ENCODE measurements at regions not wholly inside any gene's neighbourhood (a gene's known extent, or its start where the extent isn't known, plus 50 kb on each side); places are given as distances from the start of the nearest gene placed in this dataset.

- ATAC-seq (no peak), DNase-seq (no peak)
- POLR2A ChIA-PET = no interaction called here
- Mint-ChIP-seq H3K9me3 (no peaks in the 10 kb centered on the region), H3K27me3 (peaks cover 7 to 17% (median 13%) of the 10 kb centered on the region in 5 donors), H3K27ac (no peak overlapping the region), H3K36me3 (no peaks in the 10 kb centered on the region), H3K4me1 (peaks cover 0 to 2% (median 0%) of the 10 kb centered on the region in 4 donors), H3K4me3 (no peak overlapping the region)
Measured at GRCh38 chr6:40915165-40915564, 123.9 kb downstream of the UNC5CL start.

GRCh38 chr6:40914005-40914404 lies 125.0 kb downstream of the UNC5CL start:
- H3K4me1 Mint-ChIP-seq = peaks cover 0 to 2% (median 0%) of the 10 kb centered on the region in 4 donors
- H3K27ac Mint-ChIP-seq = no peak overlapping the region
- H3K36me3 Mint-ChIP-seq = no peaks in the 10 kb centered on the region
- POLR2A ChIA-PET = no interaction called here
- DNase-seq (no peak), ATAC-seq (no peak)
- H3K27me3 Mint-ChIP-seq = peaks cover 3 to 13% (median 9%) of the 10 kb centered on the region in 5 donors
- no peak overlapping the region for H3K4me3 Mint-ChIP-seq
- peaks cover 0 to 1% (median 0%) of the 10 kb centered on the region in 9 donors for H3K9me3 Mint-ChIP-seq

- no peaks in the 10 kb centered on the region for H3K36me3 Mint-ChIP-seq
- H3K27ac Mint-ChIP-seq = peak overlapping the region in 1 of 10 donors; percentile 43
- peaks cover 0 to 4% (median 0%) of the 10 kb centered on the region in 9 donors for H3K9me3 Mint-ChIP-seq
- POLR2A ChIA-PET = no interaction called here
- DNase-seq = peak in 4 of 10 donors; percentile 3 to 9 (median 4)
- no peak overlapping the region for H3K4me3 Mint-ChIP-seq
- ATAC-seq = peak in 1 of 2 donors; percentile 30
- peaks cover 0 to 2% (median 0%) of the 10 kb centered on the region in 4 donors for H3K4me1 Mint-ChIP-seq
- peaks cover 0 to 13% (median 4%) of the 10 kb centered on the region in 5 donors for H3K27me3 Mint-ChIP-seq
Measured at GRCh38 chr6:40912158-40912946, 126.7 kb downstream of the UNC5CL start.

- no peaks in the 10 kb centered on the region for H3K36me3 Mint-ChIP-seq
- POLR2A ChIA-PET = no interaction called here
- H3K4me1 Mint-ChIP-seq = peaks cover 0 to 2% (median 0%) of the 10 kb centered on the region in 4 donors
- peaks cover 0 to 4% (median 0%) of the 10 kb centered on the region in 9 donors for H3K9me3 Mint-ChIP-seq
- H3K27me3 Mint-ChIP-seq = peaks cover 0 to 10% (median 5%) of the 10 kb centered on the region in 5 donors
- no peak overlapping the region for H3K4me3 Mint-ChIP-seq
- no peak overlapping the region for H3K27ac Mint-ChIP-seq
- no peak for ATAC-seq
- no peak for DNase-seq
Measured at GRCh38 chr6:40910260-40910893, 128.6 kb downstream of the UNC5CL start.

GRCh38 chr6:40909811-40910210 lies 129.2 kb downstream of the UNC5CL start:
- Mint-ChIP-seq H3K27me3 (peaks cover 3 to 11% (median 6%) of the 10 kb centered on the region in 5 donors), H3K4me1 (peaks cover 0 to 2% (median 0%) of the 10 kb centered on the region in 4 donors), H3K36me3 (peaks cover 0 to 5% (median 0%) of the 10 kb centered on the region in 3 donors), H3K27ac (no peak overlapping the region), H3K9me3 (peaks cover 0 to 5% (median 0%) of the 10 kb centered on the region in 9 donors), H3K4me3 (no peak overlapping the region)
- POLR2A ChIA-PET = no interaction called here
- DNase-seq = no peak
- ATAC-seq = no peak

GRCh38 chr6:40907198-40907701 lies 131.8 kb downstream of the UNC5CL start:
- Mint-ChIP-seq H3K27me3 (peaks cover 5 to 12% (median 8%) of the 10 kb centered on the region in 5 donors), H3K4me1 (peaks cover 0 to 2% (median 0%) of the 10 kb centered on the region in 4 donors), H3K36me3 (peaks cover 0 to 6% (median 0%) of the 10 kb centered on the region in 3 donors), H3K27ac (peak overlapping the region in 1 of 10 donors; percentile 12), H3K9me3 (peaks cover 0 to 5% (median 0%) of the 10 kb centered on the region in 9 donors), H3K4me3 (no peak overlapping the region)
- DNase-seq = no peak
- POLR2A ChIA-PET = no interaction called here
- ATAC-seq = no peak

- POLR2A ChIA-PET = no interaction called here
- Mint-ChIP-seq H3K36me3 (peaks cover 0 to 6% (median 0%) of the 10 kb centered on the region in 3 donors), H3K27me3 (peaks cover 5 to 12% (median 8%) of the 10 kb centered on the region in 5 donors), H3K9me3 (peaks cover 0 to 5% (median 0%) of the 10 kb centered on the region in 9 donors), H3K4me3 (no peak overlapping the region), H3K27ac (no peak overlapping the region), H3K4me1 (no peaks in the 10 kb centered on the region)
- DNase-seq (no peak), ATAC-seq (no peak)
Measured at GRCh38 chr6:40906759-40907158, 132.3 kb downstream of the UNC5CL start.

- Mint-ChIP-seq H3K4me3 (no peak overlapping the region), H3K36me3 (peaks cover 0 to 6% (median 0%) of the 10 kb centered on the region in 3 donors), H3K4me1 (no peaks in the 10 kb centered on the region), H3K27me3 (peaks cover 4 to 12% (median 8%) of the 10 kb centered on the region in 5 donors), H3K27ac (no peak overlapping the region), H3K9me3 (peaks cover 0 to 5% (median 0%) of the 10 kb centered on the region in 9 donors)
- no peak for ATAC-seq
- POLR2A ChIA-PET = no interaction called here
- DNase-seq = no peak
Measured at GRCh38 chr6:40904583-40905194, 134.3 kb downstream of the UNC5CL start.

- Mint-ChIP-seq H3K27ac (no peak overlapping the region), H3K27me3 (peaks cover 2 to 14% (median 7%) of the 10 kb centered on the region in 5 donors), H3K36me3 (peaks cover 0 to 6% (median 0%) of the 10 kb centered on the region in 3 donors), H3K9me3 (peaks cover 0 to 5% (median 0%) of the 10 kb centered on the region in 9 donors), H3K4me3 (no peak overlapping the region), H3K4me1 (no peaks in the 10 kb centered on the region)
- DNase-seq = no peak
- POLR2A ChIA-PET = no interaction called here
- ATAC-seq = no peak
Measured at GRCh38 chr6:40903456-40903855, 135.6 kb downstream of the UNC5CL start.

GRCh38 chr6:40901322-40902055 lies 137.5 kb downstream of the UNC5CL start:
- DNase-seq (no peak), ATAC-seq (no peak)
- Mint-ChIP-seq H3K27me3 (peaks cover 2 to 33% (median 11%) of the 10 kb centered on the region in 5 donors), H3K9me3 (peaks cover 0 to 5% (median 0%) of the 10 kb centered on the region in 9 donors), H3K4me3 (no peak overlapping the region), H3K36me3 (peaks cover 0 to 6% (median 0%) of the 10 kb centered on the region in 3 donors), H3K27ac (no peak overlapping the region), H3K4me1 (no peaks in the 10 kb centered on the region)
- POLR2A ChIA-PET = no interaction called here

- ATAC-seq (no peak), DNase-seq (no peak)
- Mint-ChIP-seq H3K4me3 (no peak overlapping the region), H3K4me1 (no peaks in the 10 kb centered on the region), H3K9me3 (peaks cover 0 to 5% (median 0%) of the 10 kb centered on the region in 9 donors), H3K27ac (no peak overlapping the region), H3K36me3 (peaks cover 0 to 6% (median 0%) of the 10 kb centered on the region in 3 donors), H3K27me3 (peaks cover 2 to 34% (median 11%) of the 10 kb centered on the region in 5 donors)
- POLR2A ChIA-PET = no interaction called here
Measured at GRCh38 chr6:40900791-40901190, 138.2 kb downstream of the UNC5CL start.

GRCh38 chr6:40899684-40900155 lies 139.3 kb downstream of the UNC5CL start:
- ATAC-seq = no peak
- H3K27me3 Mint-ChIP-seq = peaks cover 1 to 41% (median 10%) of the 10 kb centered on the region in 5 donors
- H3K4me1 Mint-ChIP-seq = no peaks in the 10 kb centered on the region
- no peak overlapping the region for H3K4me3 Mint-ChIP-seq
- POLR2A ChIA-PET = no interaction called here
- H3K27ac Mint-ChIP-seq = no peak overlapping the region
- no peak for DNase-seq
- peaks cover 0 to under 1% (median 0%) of the 10 kb centered on the region in 3 donors for H3K36me3 Mint-ChIP-seq
- H3K9me3 Mint-ChIP-seq = no peaks in the 10 kb centered on the region

Measured in naive thymus-derived CD8-positive, alpha-beta T cell (primary cell).